Right lobe of liver (tissue), 6 donors: ENCODE measurements at regions not wholly inside any gene's neighbourhood (a gene's known extent, or its start where the extent isn't known, plus 50 kb on each side); places are given as distances from the start of the nearest gene placed in this dataset.

Experiments used
- ATAC-seq, 4 donors: fragments of 200-7000 bp; cut with Tn5 transposase; one replicate each; pipeline ENCODE4 v1.9.1; 2020; ENCODE audit warnings: mild to moderate bottlenecking in 4 of 4, moderate library complexity in 4 of 4
- DNase-seq, 3 donors: peaks; one replicate each; pipeline ENCODE4 v3.0.0-alpha.2; 2020
- H3K27ac ChIP-seq, 3 donors: fragments of 200-600 bp; one replicate each; pipeline ENCODE4 v1.8.0; 2022
- H3K27me3 ChIP-seq, 2 donors: fragments of 200-600 bp; one replicate each; pipeline ENCODE4 v1.8.0; 2022
- H3K36me3 ChIP-seq, 4 donors: fragments of 200-600 bp; sonication (generic) in 1 of 4; one replicate each; pipeline versions ENCODE4 v1.5.1 to v1.8.0; 2017 to 2022; ENCODE audit warnings: control low read depth in 1 of 4
- H3K4me1 ChIP-seq, 4 donors: fragments of 200-600 bp; sonication (generic) in 1 of 4; one replicate each; pipeline versions ENCODE4 v1.5.1 to v1.8.0; 2017 to 2022; ENCODE audit warnings: control low read depth in 1 of 4
- H3K4me3 ChIP-seq, 3 donors: fragments of 200-600 bp; one replicate each; pipeline ENCODE4 v1.8.0; 2022
- H3K9me3 ChIP-seq, 4 donors: fragments of 200-600 bp; sonication (generic) in 1 of 4; one replicate each; pipeline versions ENCODE4 v1.5.1 to v1.8.0; 2017 to 2022; ENCODE audit warnings: control low read depth in 1 of 4
- CTCF ChIP-seq, 4 donors: fragments of 200-600 bp in 3 of 4; fragments of 450-650 bp in 1 of 4; IDR thresholded peaks; one replicate each; pipeline versions ENCODE4 v1.5.1 to v1.8.0; 2016 to 2022; ENCODE audit warnings: antibody characterized with exemption in 4 of 4, mild to moderate bottlenecking in 2 of 4
- POLR2A ChIP-seq: fragments of 450-650 bp; IDR thresholded peaks from one replicate; pipeline ENCODE4 v1.6.1; 2017; ENCODE audit warnings: antibody characterized with exemption, mild to moderate bottlenecking
- WGBS: methylation state at CpG from one replicate; pipeline ENCODE4 v1.1.6; 2018; ENCODE audit warnings: low coverage, low lambda C conversion rate; ENCODE audit not compliant: insufficient coverage; ENCODE audit errors: missing lambda C conversion rate; 5-methylcytosine and 5-hydroxymethylcytosine counted together
- intact Hi-C, 2 donors: fragments of 100-400 bp; cut with DNase I; formaldehyde crosslinking; loops; one replicate each; pipeline versions ENCODE4 v1.11.2 to v1.14.1; 2022
- donor health status: DM: no; HTN: yes; CAD: no.
- donor health status: DM: no; HTN: no; CAD: no.
- donor health status: DM: no; HTN: no; CAD: no.
- donor health status: DM: no; HTN: yes; CAD: no.
- donor health status: DM: no; HTN: yes; CAD: no.

- Histone ChIP-seq H3K9me3 (no peaks in the 10 kb centered on the region), H3K27me3 (no peaks in the 10 kb centered on the region), H3K4me1 (no peaks in the 10 kb centered on the region), H3K4me3 (no peak overlapping the region), H3K36me3 (no peaks in the 10 kb centered on the region), H3K27ac (no peak overlapping the region)
- intact Hi-C loops, result no loop called here
- TF ChIP-seq POLR2A, result no peak
- no peak for TF ChIP-seq CTCF (IDR thresholded peaks at IDR 0.05)
- WGBS, result 61% methylated on average over 7 of the region's 8 CpGs
- no peak for ATAC-seq
- no peak for DNase-seq
Observed at GRCh38 chr19:31107096-31107495, 242.1 kb downstream of the TSHZ3 start.

- TF ChIP-seq POLR2A (no peak), CTCF (IDR thresholded peaks at IDR 0.05) (no peak)
- no peak overlapping the region for H3K27ac ChIP-seq
- H3K36me3 ChIP-seq, result no peaks in the 10 kb centered on the region
- no peak overlapping the region for H3K4me3 ChIP-seq
- no peak for ATAC-seq
- intact Hi-C loops, result no loop called here
- no peaks in the 10 kb centered on the region for H3K4me1 ChIP-seq
- no peaks in the 10 kb centered on the region for H3K9me3 ChIP-seq
- WGBS, result 61% methylated on average over 4 of the region's 4 CpGs
- H3K27me3 ChIP-seq, result no peaks in the 10 kb centered on the region
- no peak for DNase-seq
Observed at GRCh38 chr19:31105761-31106160, 243.5 kb downstream of the TSHZ3 start.

GRCh38 chr19:31104451-31104850 is 244.8 kb downstream of the TSHZ3 start:
- 64% methylated on average over 7 of the region's 10 CpGs for WGBS
- TF ChIP-seq POLR2A (no peak), CTCF (IDR thresholded peaks at IDR 0.05) (no peak)
- no peak overlapping the region for H3K4me3 ChIP-seq
- no peaks in the 10 kb centered on the region for H3K36me3 ChIP-seq
- no peak overlapping the region for H3K27ac ChIP-seq
- DNase-seq (no peak), ATAC-seq (no peak)
- no peaks in the 10 kb centered on the region for H3K4me1 ChIP-seq
- intact Hi-C loops, result no loop called here
- no peaks in the 10 kb centered on the region for H3K9me3 ChIP-seq
- H3K27me3 ChIP-seq, result no peaks in the 10 kb centered on the region

GRCh38 chr19:31103228-31103627 is 246.0 kb downstream of the TSHZ3 start:
- no peak for TF ChIP-seq POLR2A
- TF ChIP-seq CTCF (IDR thresholded peaks at IDR 0.05), result no peak
- no peak for DNase-seq
- no peak for ATAC-seq
- WGBS, result 51% methylated on average over 3 of the region's 3 CpGs
- Histone ChIP-seq H3K27ac (no peak overlapping the region), H3K36me3 (no peaks in the 10 kb centered on the region), H3K4me3 (no peak overlapping the region), H3K9me3 (no peaks in the 10 kb centered on the region), H3K27me3 (no peaks in the 10 kb centered on the region), H3K4me1 (no peaks in the 10 kb centered on the region)
- intact Hi-C loops, result no loop called here

GRCh38 chr19:31102674-31103073 is 246.6 kb downstream of the TSHZ3 start:
- WGBS, result 48% methylated on average over 2 of the region's 2 CpGs
- ATAC-seq, result no peak

More at GRCh38 chr19:31102674-31103073, 246.6 kb downstream of the TSHZ3 start:
- intact Hi-C loops, result no loop called here
- Histone ChIP-seq H3K36me3 (no peaks in the 10 kb centered on the region), H3K4me3 (no peak overlapping the region), H3K27me3 (no peaks in the 10 kb centered on the region), H3K9me3 (no peaks in the 10 kb centered on the region), H3K27ac (no peak overlapping the region), H3K4me1 (no peaks in the 10 kb centered on the region)
- no peak for DNase-seq
- no peak for TF ChIP-seq CTCF (IDR thresholded peaks at IDR 0.05)
- TF ChIP-seq POLR2A, result no peak
